ENCODE measurements at regions not wholly inside any gene's neighbourhood (a gene's known extent, or its start where the extent isn't known, plus 50 kb on each side); places are given as distances from the start of the nearest gene placed in this dataset.
A peak's percentile ranks its signal among the peaks of the same experiment; 100 is the strongest.

DNA sequence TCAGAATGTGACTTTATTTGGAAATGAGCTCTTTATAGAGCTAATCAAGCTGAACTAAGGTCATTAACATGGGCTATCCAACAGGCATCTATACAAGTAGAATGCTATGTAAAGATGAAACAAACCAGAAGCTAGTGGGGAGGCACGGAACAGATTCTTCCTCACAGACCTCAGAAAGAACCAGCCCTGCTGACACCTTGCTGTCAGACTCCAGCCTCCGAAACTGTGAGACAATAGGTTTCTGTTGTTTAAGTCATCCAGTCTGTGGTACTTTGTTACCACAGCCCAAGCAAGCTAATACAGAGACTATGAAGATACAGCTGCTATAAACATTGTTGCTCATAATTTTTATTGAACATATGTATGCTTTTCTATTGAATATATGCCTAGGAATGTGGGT is 406.3 kb upstream of the CHRM3 start:
- no CpG with 5 or more reads among the region's 2 CpGs for WGBS (ENCODE audit: insufficient coverage)
- H3K27me3 ChIP-seq (ENCODE audit: control insufficient read depth, insufficient read depth, low read length): no peaks in the 10 kb centered on the region

DNA sequence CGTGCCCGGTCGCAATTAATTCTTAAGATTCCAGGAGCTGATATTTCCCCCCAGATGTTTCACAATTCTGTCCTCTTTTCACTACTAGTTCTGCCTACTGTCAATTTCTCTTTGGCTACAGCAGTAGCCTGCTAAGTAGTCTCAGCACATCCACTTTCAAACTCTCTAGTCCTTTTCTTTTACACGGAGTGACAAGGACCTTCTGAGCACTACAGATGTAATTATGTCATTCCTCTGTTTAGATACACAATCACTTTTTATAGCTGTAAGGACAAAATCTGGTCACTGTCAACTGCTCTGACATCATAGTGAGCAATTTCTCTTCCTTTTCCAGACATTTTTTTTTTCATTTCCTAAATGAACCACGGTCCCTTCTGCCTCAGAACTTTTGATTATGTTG is 421.7 kb upstream of the CHRM3 start:
- Histone ChIP-seq H3K4me1 (ENCODE audit: control insufficient read depth, insufficient read depth, low read length) (no peaks in the 10 kb centered on the region), H3K4me3 (ENCODE audit: low read depth, low read length) (no peak overlapping the region), H3K27ac (ENCODE audit: low read depth, low read length) (no peak overlapping the region), H3K36me3 (ENCODE audit: control insufficient read depth, insufficient read depth, low read length) (no peaks in the 10 kb centered on the region), H3K27me3 (ENCODE audit: control insufficient read depth, insufficient read depth, low read length) (no peaks in the 10 kb centered on the region), H3K9me3 (ENCODE audit: control insufficient read depth, insufficient read depth, low read length) (no peaks in the 10 kb centered on the region)
- 75% methylated on average over 5 of the region's 5 CpGs for WGBS (ENCODE audit: insufficient coverage)
- DNase-seq (ENCODE audit: low read depth in 4 of 6, low spot score in 6 of 6): no peak

More for the DNA sequence above, 406.3 kb upstream of the CHRM3 start:
- H3K36me3 ChIP-seq (ENCODE audit: control insufficient read depth, insufficient read depth, low read length): no peaks in the 10 kb centered on the region
- no peaks in the 10 kb centered on the region for H3K4me1 ChIP-seq (ENCODE audit: control insufficient read depth, insufficient read depth, low read length)
- H3K9me3 ChIP-seq (ENCODE audit: control insufficient read depth, insufficient read depth, low read length): no peaks in the 10 kb centered on the region
- no peak overlapping the region for H3K4me3 ChIP-seq (ENCODE audit: low read depth, low read length)
- no peak for DNase-seq (ENCODE audit: low read depth in 4 of 6, low spot score in 6 of 6)
- H3K27ac ChIP-seq (ENCODE audit: low read depth, low read length): no peak overlapping the region

GRCh38 chr1:238962941-238963340 is 423.4 kb upstream of the CHRM3 start:
- DNase-seq (ENCODE audit: low read depth in 4 of 6, low spot score in 6 of 6): no peak
- Histone ChIP-seq H3K36me3 (ENCODE audit: control insufficient read depth, insufficient read depth, low read length) (no peaks in the 10 kb centered on the region), H3K27me3 (ENCODE audit: control insufficient read depth, insufficient read depth, low read length) (no peaks in the 10 kb centered on the region), H3K4me3 (ENCODE audit: low read depth, low read length) (no peak overlapping the region), H3K9me3 (ENCODE audit: control insufficient read depth, insufficient read depth, low read length) (no peaks in the 10 kb centered on the region), H3K4me1 (ENCODE audit: control insufficient read depth, insufficient read depth, low read length) (no peaks in the 10 kb centered on the region), H3K27ac (ENCODE audit: low read depth, low read length) (no peak overlapping the region)
- WGBS (ENCODE audit: insufficient coverage): 98% methylated on average over 6 of the region's 8 CpGs

- Histone ChIP-seq H3K4me1 (ENCODE audit: control insufficient read depth, insufficient read depth, low read length) (no peaks in the 10 kb centered on the region), H3K27ac (ENCODE audit: low read depth, low read length) (no peak overlapping the region), H3K9me3 (ENCODE audit: control insufficient read depth, insufficient read depth, low read length) (no peaks in the 10 kb centered on the region), H3K4me3 (ENCODE audit: low read depth, low read length) (no peak overlapping the region), H3K27me3 (ENCODE audit: control insufficient read depth, insufficient read depth, low read length) (no peaks in the 10 kb centered on the region), H3K36me3 (ENCODE audit: control insufficient read depth, insufficient read depth, low read length) (no peaks in the 10 kb centered on the region)
- DNase-seq (ENCODE audit: low read depth in 4 of 6, low spot score in 6 of 6): no peak
- no CpG with 5 or more reads among the region's 5 CpGs for WGBS (ENCODE audit: insufficient coverage)
These were observed 424.6 kb upstream of the CHRM3 start for GRCh38 chr1:238961790-238962189.

DNA sequence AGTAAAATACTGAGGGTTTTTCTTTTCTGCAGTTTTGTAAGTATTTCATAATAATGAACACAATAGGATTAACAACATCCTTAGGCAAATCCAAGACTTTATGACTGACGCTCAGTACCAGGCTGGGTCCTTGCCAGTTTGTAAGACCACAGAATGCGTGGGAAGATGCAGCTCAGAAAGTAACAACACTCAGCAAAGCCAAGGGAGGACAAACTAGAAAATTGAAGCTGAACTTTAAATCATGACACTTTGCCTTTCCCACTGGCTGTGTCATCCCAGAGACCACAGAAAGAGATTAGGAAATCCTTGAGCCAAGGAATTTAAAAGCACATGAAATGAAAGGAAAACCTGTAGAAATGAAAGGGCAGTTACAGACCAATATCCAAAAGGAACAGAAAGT is 426.3 kb upstream of the CHRM3 start:
- H3K27me3 ChIP-seq (ENCODE audit: control insufficient read depth, insufficient read depth, low read length): no peaks in the 10 kb centered on the region
- H3K4me1 ChIP-seq (ENCODE audit: control insufficient read depth, insufficient read depth, low read length): no peaks in the 10 kb centered on the region
- no peak overlapping the region for H3K27ac ChIP-seq (ENCODE audit: low read depth, low read length)
- DNase-seq (ENCODE audit: low read depth in 4 of 6, low spot score in 6 of 6): peak in 1 of 6 donors; percentile 7
- no peak overlapping the region for H3K4me3 ChIP-seq (ENCODE audit: low read depth, low read length)
- WGBS (ENCODE audit: insufficient coverage): 29% methylated on average over 2 of the region's 2 CpGs
- no peaks in the 10 kb centered on the region for H3K9me3 ChIP-seq (ENCODE audit: control insufficient read depth, insufficient read depth, low read length)
- H3K36me3 ChIP-seq (ENCODE audit: control insufficient read depth, insufficient read depth, low read length): no peaks in the 10 kb centered on the region

GRCh38 chr1:238955934-238956333 is 430.4 kb upstream of the CHRM3 start:
- no CpG with 5 or more reads among the region's 1 CpG for WGBS (ENCODE audit: insufficient coverage)
- Histone ChIP-seq H3K4me1 (ENCODE audit: control insufficient read depth, insufficient read depth, low read length) (no peaks in the 10 kb centered on the region), H3K27ac (ENCODE audit: low read depth, low read length) (no peak overlapping the region), H3K36me3 (ENCODE audit: control insufficient read depth, insufficient read depth, low read length) (no peaks in the 10 kb centered on the region), H3K9me3 (ENCODE audit: control insufficient read depth, insufficient read depth, low read length) (no peaks in the 10 kb centered on the region), H3K27me3 (ENCODE audit: control insufficient read depth, insufficient read depth, low read length) (no peaks in the 10 kb centered on the region), H3K4me3 (ENCODE audit: low read depth, low read length) (no peak overlapping the region)
- no peak for DNase-seq (ENCODE audit: low read depth in 4 of 6, low spot score in 6 of 6)

- DNase-seq (ENCODE audit: low read depth in 4 of 6, low spot score in 6 of 6): no peak
- H3K4me1 ChIP-seq (ENCODE audit: control insufficient read depth, insufficient read depth, low read length): no peaks in the 10 kb centered on the region
- H3K4me3 ChIP-seq (ENCODE audit: low read depth, low read length): no peak overlapping the region
- H3K9me3 ChIP-seq (ENCODE audit: control insufficient read depth, insufficient read depth, low read length): no peaks in the 10 kb centered on the region
- WGBS (ENCODE audit: insufficient coverage): no CpG with 5 or more reads among the region's 2 CpGs
- no peak overlapping the region for H3K27ac ChIP-seq (ENCODE audit: low read depth, low read length)
- H3K27me3 ChIP-seq (ENCODE audit: control insufficient read depth, insufficient read depth, low read length): no peaks in the 10 kb centered on the region
- H3K36me3 ChIP-seq (ENCODE audit: control insufficient read depth, insufficient read depth, low read length): no peaks in the 10 kb centered on the region
These were observed 431.5 kb upstream of the CHRM3 start for GRCh38 chr1:238954865-238955264.

DNA sequence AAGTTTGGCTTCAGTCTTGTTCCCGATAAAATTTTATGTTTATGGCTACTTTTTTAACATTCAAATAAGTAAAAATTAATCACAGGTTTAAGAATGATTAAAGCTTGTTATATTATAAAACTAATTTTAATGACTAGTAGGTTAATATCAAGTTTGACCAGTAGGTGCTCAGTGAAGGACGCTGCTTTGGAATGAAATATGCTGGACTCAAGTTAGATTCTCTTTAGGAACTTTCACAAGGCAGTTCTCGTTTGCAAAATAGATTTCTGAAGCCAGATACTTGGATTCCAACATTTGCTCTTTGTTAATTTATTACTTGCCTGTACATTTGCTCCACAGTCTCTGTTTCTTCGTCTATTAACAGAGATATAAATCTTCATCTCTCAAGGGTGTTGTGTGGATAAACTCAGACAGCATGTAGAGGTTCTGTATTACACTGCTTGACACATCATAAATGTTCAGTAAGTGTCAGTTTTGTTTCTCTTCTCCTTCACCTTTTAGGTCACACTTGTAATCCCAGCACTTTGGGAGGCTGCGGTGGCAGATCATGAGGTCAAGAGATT is 432.8 kb upstream of the CHRM3 start:
- DNase-seq (ENCODE audit: low read depth in 4 of 6, low spot score in 6 of 6): no peak
- H3K4me3 ChIP-seq (ENCODE audit: low read depth, low read length): no peak overlapping the region
- H3K27ac ChIP-seq (ENCODE audit: low read depth, low read length): no peak overlapping the region
- no peaks in the 10 kb centered on the region for H3K27me3 ChIP-seq (ENCODE audit: control insufficient read depth, insufficient read depth, low read length)
- 83% methylated on average over 2 of the region's 5 CpGs for WGBS (ENCODE audit: insufficient coverage)
- H3K36me3 ChIP-seq (ENCODE audit: control insufficient read depth, insufficient read depth, low read length): no peaks in the 10 kb centered on the region
- H3K9me3 ChIP-seq (ENCODE audit: control insufficient read depth, insufficient read depth, low read length): no peaks in the 10 kb centered on the region
- no peaks in the 10 kb centered on the region for H3K4me1 ChIP-seq (ENCODE audit: control insufficient read depth, insufficient read depth, low read length)

DNA sequence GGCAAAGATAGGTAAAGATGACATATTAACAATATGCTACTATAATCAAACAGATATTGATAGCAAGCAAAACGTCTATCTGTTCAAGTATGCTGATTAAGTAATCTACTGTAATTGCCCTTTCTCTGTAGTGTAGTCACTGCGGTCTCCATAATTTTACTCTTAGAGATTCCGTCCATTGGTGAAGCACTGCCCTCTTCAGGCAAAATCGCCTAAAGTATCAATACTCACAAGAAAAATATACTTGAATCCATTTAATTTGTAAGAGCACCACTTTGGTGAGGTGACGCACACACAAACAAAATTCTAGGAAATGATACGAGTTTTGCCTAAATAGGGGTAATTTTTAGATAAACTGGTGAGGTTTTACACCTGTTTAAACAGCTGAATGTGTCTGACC is 434.6 kb upstream of the CHRM3 start:
- H3K27me3 ChIP-seq (ENCODE audit: control insufficient read depth, insufficient read depth, low read length): no peaks in the 10 kb centered on the region
- no peaks in the 10 kb centered on the region for H3K36me3 ChIP-seq (ENCODE audit: control insufficient read depth, insufficient read depth, low read length)
- no peaks in the 10 kb centered on the region for H3K9me3 ChIP-seq (ENCODE audit: control insufficient read depth, insufficient read depth, low read length)
- peak in 4 of 6 donors; percentile 6 to 85 (median 36) for DNase-seq (ENCODE audit: low read depth in 4 of 6, low spot score in 6 of 6)
- no CpG with 5 or more reads among the region's 6 CpGs for WGBS (ENCODE audit: insufficient coverage)
- H3K4me3 ChIP-seq (ENCODE audit: low read depth, low read length): no peak overlapping the region
- no peaks in the 10 kb centered on the region for H3K4me1 ChIP-seq (ENCODE audit: control insufficient read depth, insufficient read depth, low read length)
- no peak overlapping the region for H3K27ac ChIP-seq (ENCODE audit: low read depth, low read length)

DNA sequence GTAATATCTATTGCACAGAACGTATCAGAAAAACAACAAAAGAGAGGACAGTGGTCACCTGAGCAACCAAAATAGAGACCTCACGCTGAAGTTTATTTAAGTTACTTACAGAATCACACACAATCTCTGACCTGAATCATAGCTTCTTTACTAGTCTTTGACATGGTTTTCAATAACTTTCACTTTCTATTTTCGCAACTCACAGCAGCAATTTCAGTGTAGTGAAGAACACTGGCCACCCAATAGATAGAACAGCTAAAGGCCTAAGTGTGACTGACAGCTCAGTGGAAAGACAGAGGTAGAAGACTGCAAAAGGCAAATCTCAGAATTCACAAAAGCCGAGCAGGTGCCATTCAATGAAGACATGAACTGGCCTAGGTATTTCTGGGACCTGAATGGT is 435.6 kb upstream of the CHRM3 start:
- WGBS (ENCODE audit: insufficient coverage): 67% methylated on average over 3 of the region's 4 CpGs
- DNase-seq (ENCODE audit: low read depth in 4 of 6, low spot score in 6 of 6): no peak
- no peak overlapping the region for H3K27ac ChIP-seq (ENCODE audit: low read depth, low read length)
- no peaks in the 10 kb centered on the region for H3K9me3 ChIP-seq (ENCODE audit: control insufficient read depth, insufficient read depth, low read length)
- H3K4me3 ChIP-seq (ENCODE audit: low read depth, low read length): no peak overlapping the region
- H3K27me3 ChIP-seq (ENCODE audit: control insufficient read depth, insufficient read depth, low read length): no peaks in the 10 kb centered on the region
- no peaks in the 10 kb centered on the region for H3K4me1 ChIP-seq (ENCODE audit: control insufficient read depth, insufficient read depth, low read length)
- no peaks in the 10 kb centered on the region for H3K36me3 ChIP-seq (ENCODE audit: control insufficient read depth, insufficient read depth, low read length)
